MCF 10A (cell line): ENCODE measurements at regions not wholly inside any gene's neighbourhood (a gene's known extent, or its start where the extent isn't known, plus 50 kb on each side); places are given as distances from the start of the nearest gene placed in this dataset.

ENCODE experiments used
- BruUV-seq: library from RNA; stranded (reverse); fragments of 400-500 nt; replicated peaks from 2 replicates; lab custom pipeline; 2021; lab: Mats Ljungman, UMichigan
- CTCF ChIA-PET: fragments of 300-600 bp; sonication (Branson Sonifier 250); formaldehyde crosslinking; extraction: SDS; loops from one replicate; lab custom pipeline; 2021; ENCODE audit warnings: antibody characterized with exemption, inconsistent platforms; lab: Yijun Ruan, JAX
- POLR2A ChIA-PET: fragments of 300-600, 350-650 bp; sonication (Branson Sonifier 250); formaldehyde crosslinking; extraction: SDS; loops from one replicate; lab custom pipeline; 2020; ENCODE audit warnings: antibody characterized with exemption, inconsistent platforms; lab: Yijun Ruan, JAX
- DNase-seq: peaks from one replicate; pipeline ENCODE4 v3.0.0-alpha.2; 2018; ENCODE audit not compliant: unreplicated experiment
- H3K27ac Mint-ChIP-seq: one replicate; pipeline ENCODE4 v1.8.0; 2022; ENCODE audit warnings: mild to moderate bottlenecking, low read depth, mixed read lengths; ENCODE audit not compliant: unreplicated experiment
- H3K27me3 Mint-ChIP-seq: one replicate; pipeline ENCODE4 v1.8.0; 2022; ENCODE audit warnings: mixed read lengths; ENCODE audit not compliant: insufficient read depth, unreplicated experiment
- H3K36me3 Mint-ChIP-seq: one replicate; pipeline ENCODE4 v1.8.0; 2022; ENCODE audit warnings: mild to moderate bottlenecking, moderate library complexity, mixed read lengths; ENCODE audit not compliant: insufficient read depth, unreplicated experiment
- H3K4me1 Mint-ChIP-seq: one replicate; pipeline ENCODE4 v1.8.0; 2022; ENCODE audit warnings: mixed read lengths; ENCODE audit not compliant: insufficient read depth, unreplicated experiment
- H3K4me3 Mint-ChIP-seq: one replicate; pipeline ENCODE4 v1.8.0; 2022; ENCODE audit warnings: mild to moderate bottlenecking, moderate library complexity, mixed read lengths; ENCODE audit not compliant: unreplicated experiment
- H3K9me3 Mint-ChIP-seq: one replicate; pipeline ENCODE4 v1.8.0; 2022; ENCODE audit warnings: mixed read lengths; ENCODE audit not compliant: unreplicated experiment
- intact Hi-C: fragments of 100-400 bp; cut with micrococcal nuclease; formaldehyde crosslinking; loops from 2 replicates; pipeline ENCODE4 v1.14.1; 2022
- TF ChIP-seq, protein P1 (sequence below): fragments of 200-600 bp; IDR thresholded peaks from one replicate; pipeline ENCODE4 v1.8.0; 2022; ENCODE audit warnings: antibody characterized with exemption, mild to moderate bottlenecking; ENCODE audit not compliant: unreplicated experiment

DNA sequence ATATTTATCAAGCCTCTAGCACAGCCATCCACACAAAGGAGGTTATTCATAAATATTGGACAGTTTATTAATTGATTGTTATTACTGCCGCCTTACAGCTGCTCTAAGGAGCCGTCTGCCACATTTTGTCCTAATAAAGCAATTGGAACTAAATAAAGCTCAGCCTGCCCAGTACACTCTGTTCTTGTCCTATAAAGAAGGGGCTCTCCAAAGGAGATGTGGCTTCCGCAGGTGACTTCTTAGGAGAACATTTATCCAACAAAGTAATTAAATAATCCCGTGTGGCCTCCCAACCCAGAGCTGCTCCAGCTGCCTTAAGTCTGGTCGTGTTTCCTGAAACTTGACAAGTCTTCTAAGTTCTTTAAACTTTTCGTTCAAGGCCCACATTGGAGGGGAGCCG lies 497.7 kb downstream of the NPHP4 start:
- H3K9me3 Mint-ChIP-seq: no peaks in the 10 kb centered on the region
- H3K27me3 Mint-ChIP-seq: peaks cover 64% of the 10 kb centered on the region
- intact Hi-C loops: no loop called here
- no peaks in the 10 kb centered on the region for H3K36me3 Mint-ChIP-seq
- no peak overlapping the region for H3K27ac Mint-ChIP-seq
- TF ChIP-seq, protein P1, sequence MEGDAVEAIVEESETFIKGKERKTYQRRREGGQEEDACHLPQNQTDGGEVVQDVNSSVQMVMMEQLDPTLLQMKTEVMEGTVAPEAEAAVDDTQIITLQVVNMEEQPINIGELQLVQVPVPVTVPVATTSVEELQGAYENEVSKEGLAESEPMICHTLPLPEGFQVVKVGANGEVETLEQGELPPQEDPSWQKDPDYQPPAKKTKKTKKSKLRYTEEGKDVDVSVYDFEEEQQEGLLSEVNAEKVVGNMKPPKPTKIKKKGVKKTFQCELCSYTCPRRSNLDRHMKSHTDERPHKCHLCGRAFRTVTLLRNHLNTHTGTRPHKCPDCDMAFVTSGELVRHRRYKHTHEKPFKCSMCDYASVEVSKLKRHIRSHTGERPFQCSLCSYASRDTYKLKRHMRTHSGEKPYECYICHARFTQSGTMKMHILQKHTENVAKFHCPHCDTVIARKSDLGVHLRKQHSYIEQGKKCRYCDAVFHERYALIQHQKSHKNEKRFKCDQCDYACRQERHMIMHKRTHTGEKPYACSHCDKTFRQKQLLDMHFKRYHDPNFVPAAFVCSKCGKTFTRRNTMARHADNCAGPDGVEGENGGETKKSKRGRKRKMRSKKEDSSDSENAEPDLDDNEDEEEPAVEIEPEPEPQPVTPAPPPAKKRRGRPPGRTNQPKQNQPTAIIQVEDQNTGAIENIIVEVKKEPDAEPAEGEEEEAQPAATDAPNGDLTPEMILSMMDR: no peak
- no peaks in the 10 kb centered on the region for H3K4me1 Mint-ChIP-seq
- BruUV-seq: no TSS peak
- ChIA-PET POLR2A (no interaction called here), CTCF (no interaction called here)
- H3K4me3 Mint-ChIP-seq: no peak overlapping the region
- DNase-seq: no peak

DNA sequence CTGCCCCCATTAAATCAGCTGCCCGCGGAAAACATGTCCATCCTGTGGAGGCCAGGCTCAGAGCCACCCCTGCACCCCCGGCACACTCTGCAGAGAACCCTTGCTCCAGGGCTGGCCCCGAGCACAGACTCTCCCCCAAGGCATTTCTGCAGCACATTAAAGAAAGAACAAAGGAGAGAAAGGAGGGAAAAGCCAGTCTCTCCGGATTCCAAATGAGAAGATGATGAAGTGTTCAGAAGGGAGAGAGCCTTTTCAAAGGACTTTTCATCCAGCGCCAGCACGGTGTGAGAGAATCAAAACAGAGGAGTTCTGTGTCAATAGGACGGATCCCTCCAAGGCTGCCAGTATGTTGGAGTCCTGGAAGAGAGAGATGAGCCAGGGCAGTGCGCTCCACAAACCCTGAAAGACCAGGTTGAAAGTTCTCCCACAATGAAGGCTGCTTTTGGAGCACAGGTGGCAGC lies 498.3 kb downstream of the NPHP4 start:
- H3K9me3 Mint-ChIP-seq: no peaks in the 10 kb centered on the region
- BruUV-seq: no TSS peak
- DNase-seq: no peak
- no peak overlapping the region for H3K27ac Mint-ChIP-seq
- H3K36me3 Mint-ChIP-seq: no peaks in the 10 kb centered on the region
- no peak overlapping the region for H3K4me3 Mint-ChIP-seq
- intact Hi-C loops: no loop called here
- H3K4me1 Mint-ChIP-seq: no peaks in the 10 kb centered on the region
- TF ChIP-seq, protein P1: no peak
- ChIA-PET POLR2A (no interaction called here), CTCF (no interaction called here)
- peaks cover 57% of the 10 kb centered on the region for H3K27me3 Mint-ChIP-seq

DNA sequence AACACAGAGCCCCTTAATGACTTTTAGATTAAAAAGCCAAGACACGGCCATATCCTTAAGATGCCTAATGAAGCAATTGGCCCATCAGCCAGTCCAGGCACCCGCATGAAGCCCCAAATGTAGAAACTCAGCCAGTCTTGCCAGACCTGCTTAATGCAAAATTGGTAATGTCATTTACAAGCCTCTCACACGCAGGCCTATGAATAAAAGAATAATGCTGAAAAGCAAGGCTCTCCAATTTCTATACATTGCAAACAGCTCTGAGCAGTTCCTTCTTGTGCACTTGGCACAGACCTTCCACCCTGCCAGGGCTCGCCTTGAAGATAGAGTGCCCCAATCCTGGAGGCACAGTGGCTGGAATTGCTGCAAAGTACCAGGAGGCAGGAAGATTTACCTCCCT lies 498.9 kb downstream of the NPHP4 start:
- intact Hi-C loops: no loop called here
- Mint-ChIP-seq H3K27ac (no peak overlapping the region), H3K36me3 (no peaks in the 10 kb centered on the region), H3K27me3 (peaks cover 53% of the 10 kb centered on the region), H3K4me3 (no peak overlapping the region), H3K4me1 (no peaks in the 10 kb centered on the region), H3K9me3 (no peaks in the 10 kb centered on the region)
- no peak for DNase-seq
- TF ChIP-seq, protein P1: no peak
- POLR2A ChIA-PET: no interaction called here
- CTCF ChIA-PET: no interaction called here
- BruUV-seq: no TSS peak

DNA sequence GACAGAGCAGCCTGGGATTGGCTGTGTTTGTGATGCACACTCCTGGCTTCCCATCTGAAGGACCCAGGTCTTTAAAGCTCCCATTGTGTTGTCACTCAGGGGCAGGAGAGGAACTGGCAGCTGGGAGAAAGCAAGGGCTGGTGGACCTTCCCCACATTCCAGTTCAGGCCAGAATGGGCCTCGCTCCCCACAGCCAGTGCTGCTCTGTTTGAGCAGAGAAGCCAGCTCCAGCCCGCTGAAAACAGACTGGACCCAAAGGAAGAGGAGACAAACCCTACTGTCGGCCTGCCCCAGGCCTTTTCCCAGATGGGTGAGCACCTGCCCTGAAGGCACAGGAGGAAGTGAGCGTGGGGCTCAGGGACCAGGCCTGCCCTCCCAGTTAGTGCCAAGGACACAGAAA lies 499.4 kb downstream of the NPHP4 start:
- H3K9me3 Mint-ChIP-seq: no peaks in the 10 kb centered on the region
- intact Hi-C loops: no loop called here
- H3K27ac Mint-ChIP-seq: no peak overlapping the region
- POLR2A ChIA-PET: no interaction called here
- H3K27me3 Mint-ChIP-seq: peaks cover 53% of the 10 kb centered on the region
- DNase-seq: no peak
- TF ChIP-seq, protein P1: no peak
- BruUV-seq: no TSS peak
- H3K4me1 Mint-ChIP-seq: no peaks in the 10 kb centered on the region
- H3K4me3 Mint-ChIP-seq: no peak overlapping the region
- CTCF ChIA-PET: no interaction called here
- H3K36me3 Mint-ChIP-seq: no peaks in the 10 kb centered on the region
